Epidermal melanocyte (primary cell): ENCODE measurements at regions not wholly inside any gene's neighbourhood (a gene's known extent, or its start where the extent isn't known, plus 50 kb on each side); places are given as distances from the start of the nearest gene placed in this dataset.

Source experiments
- DNase-seq: peaks from one replicate; pipeline ENCODE4 v3.0.0; 2011; ENCODE audit warnings: low spot score; ENCODE audit not compliant: insufficient read length

DNA sequence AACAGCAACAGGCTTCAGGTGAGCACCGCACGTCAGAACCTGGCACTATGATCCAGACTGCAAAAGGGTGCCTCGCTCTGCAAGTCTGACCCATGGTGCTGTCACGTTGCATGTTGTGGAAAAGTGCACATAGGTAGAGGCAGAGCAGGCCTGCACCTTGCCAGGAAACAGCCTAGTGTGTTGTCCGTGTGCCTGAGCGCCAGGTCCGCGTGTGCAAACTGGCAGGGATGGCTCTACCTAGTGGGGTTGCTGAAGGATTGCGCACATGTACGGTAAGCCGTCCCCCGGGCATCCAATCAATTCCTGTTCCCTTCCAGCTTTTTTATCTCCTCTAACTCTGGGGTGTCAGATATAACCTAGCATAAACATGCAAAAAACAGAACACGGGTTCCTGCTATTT lies 219.5 kb downstream of the NXNL2 start:
- DNase-seq: no peak

DNA sequence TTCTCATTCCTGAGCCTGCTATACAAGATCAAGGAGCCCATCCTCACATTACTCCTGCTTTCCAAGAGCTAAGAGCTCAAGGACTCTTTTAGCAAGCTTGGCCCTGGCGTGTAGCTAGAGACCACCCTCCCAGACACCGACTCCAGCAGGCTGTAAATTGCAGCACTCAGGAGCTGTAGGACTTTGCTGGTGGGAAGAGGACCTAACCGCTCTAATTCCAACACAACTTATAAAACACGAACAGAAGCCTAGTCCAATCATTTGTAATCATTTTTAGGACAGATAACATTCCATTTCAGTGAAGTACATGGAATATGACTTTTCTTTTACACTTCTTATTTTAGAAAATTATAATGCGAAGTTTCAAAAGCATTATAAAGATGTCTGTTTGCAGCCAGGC lies 219.9 kb downstream of the NXNL2 start:
- no peak for DNase-seq

DNA sequence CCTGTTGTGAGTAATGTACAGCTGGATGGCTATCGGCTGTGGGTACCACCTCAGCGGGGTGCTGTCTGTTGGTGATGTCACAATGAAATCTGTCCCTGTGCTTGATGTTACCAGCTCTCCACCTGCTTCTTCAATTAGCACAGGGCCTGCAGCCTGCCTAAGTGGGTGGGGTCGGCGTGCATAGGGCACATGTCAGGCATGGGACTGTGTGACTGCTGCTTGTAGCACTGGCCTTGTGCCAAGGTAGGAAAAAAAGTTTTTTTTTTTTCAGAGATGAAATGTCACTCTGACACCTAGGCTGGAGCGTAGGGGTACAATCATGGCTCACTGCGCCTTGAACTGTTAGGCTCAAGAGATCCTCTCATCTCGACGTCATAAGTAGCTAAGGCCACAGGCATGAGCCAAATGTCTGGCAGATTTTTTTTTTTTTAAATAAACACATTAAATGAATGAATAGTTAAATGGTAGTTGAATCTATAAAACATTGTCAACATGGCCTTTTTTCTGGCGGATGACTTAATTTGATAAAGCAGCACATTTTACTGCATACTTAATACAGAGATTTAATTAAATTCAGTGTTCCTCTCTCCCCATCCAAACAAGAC lies 222.5 kb downstream of the NXNL2 start:
- DNase-seq: no peak

DNA sequence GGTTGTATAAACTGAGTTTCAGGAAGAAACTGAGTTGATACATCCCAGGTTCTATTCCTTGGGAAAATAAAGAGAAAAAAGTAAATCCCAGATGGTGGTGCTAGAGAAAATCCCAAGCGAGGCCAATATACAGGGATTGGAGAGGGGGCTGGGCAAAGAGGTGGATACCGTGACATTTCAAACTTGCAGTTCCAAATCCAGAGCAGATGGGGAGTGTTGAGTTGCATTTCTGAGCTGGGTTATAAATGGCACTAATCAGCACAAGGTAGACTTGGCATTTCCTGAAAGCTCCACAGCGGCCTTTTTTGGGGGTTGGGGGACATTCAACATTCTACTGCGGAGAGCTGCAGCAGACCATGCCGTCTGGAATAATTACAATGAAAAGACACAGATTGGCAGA lies 224.4 kb downstream of the NXNL2 start:
- no peak for DNase-seq

DNA sequence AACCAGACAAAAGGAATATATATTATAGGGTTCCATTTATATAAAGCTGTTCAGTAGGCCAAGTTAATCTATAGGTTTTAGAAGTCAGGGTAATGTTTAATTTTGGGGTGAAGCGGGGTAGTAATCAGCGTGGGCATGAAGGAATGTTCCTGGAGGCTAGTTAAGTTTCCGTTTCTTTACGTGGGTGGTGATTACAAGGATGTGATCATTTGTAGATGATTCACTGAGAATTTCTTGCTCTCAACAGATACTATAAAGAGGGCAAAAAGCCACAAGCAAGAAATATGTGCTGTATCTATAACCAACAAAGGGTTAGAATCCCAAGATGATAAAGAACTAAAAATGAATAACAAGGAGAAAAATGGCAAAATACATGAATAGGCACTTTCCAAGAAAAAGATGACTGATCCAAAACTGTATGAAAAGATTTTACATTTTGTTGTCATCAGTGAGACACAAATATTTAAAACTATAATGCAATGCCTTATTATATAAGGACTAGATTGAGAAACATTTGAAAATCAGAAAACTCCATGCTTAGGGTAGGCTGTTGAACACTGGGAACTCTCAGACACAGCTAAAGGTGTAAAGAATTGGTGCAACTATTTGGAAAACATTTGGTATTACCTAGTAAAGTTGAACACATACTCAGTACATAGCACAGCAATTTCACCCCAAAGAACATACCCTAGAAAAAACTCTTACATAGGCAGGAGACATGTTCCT lies 224.3 kb upstream of the S1PR3 start:
- no peak for DNase-seq

DNA sequence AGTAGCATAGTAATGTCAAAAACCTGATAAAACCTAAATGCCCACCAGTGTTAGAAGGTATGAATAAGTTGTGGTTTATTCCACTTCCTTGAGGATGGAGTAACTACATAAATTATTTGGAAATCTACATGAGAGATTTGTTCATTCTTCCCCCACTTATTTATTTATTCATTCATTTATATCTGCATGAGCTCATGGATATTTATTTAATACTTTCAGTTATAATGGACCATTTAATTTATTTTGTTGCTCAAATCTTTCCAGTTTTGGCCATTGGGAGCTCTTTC lies 223.8 kb upstream of the S1PR3 start:
- DNase-seq: no peak

GRCh38 chr9:88772575-88772974 lies 218.7 kb upstream of the S1PR3 start:
- no peak for DNase-seq

DNA sequence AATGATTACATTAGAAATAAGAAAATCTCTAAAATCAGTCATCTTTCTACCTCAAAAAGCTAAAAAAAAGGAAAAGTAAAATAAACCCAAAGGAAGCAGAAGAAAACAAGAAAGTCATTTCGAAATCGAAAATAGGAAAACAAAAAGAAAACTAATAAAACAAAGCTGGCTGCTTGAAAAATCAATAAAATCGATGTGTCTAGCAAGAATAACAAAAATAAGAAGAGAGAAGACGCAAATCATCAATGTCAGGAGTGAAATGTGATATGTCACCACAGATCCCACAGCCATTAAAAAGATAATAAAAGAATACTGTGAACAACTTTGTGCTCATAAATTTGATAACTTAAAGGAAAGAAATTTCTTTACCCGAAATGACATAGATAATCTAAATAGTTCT lies 218.1 kb upstream of the S1PR3 start:
- DNase-seq: no peak

DNA sequence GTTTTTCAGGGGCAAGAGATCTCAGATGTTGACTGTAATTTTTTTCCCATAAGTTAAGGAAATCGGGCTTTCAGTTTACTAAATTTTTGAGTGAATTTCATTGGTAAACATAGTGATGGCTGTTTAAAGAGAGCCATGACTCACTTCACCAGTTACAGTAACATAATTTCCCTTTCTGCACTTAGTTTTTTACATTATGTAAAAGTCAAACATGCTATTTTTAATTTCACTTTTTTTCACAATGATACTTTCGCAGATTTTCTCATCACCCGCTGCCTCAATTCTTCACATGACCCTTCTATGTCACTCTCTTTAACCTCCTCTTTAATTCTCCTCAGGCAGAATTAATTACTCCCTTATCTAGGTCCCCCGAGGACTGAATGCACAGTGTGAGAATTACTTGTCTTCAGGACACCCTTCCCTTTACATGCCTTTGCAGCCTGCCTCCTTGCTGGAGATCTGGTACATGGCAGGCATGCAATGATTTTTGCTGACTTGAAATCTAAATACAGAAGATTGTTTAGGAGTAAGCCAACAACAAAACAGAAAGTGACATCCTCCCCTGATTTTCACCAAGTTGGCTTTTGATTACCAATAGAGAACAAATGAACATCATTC lies 217.5 kb upstream of the S1PR3 start:
- no peak for DNase-seq

- DNase-seq: no peak
Observed at GRCh38 chr9:88775037-88775471, 216.2 kb upstream of the S1PR3 start.

- DNase-seq: no peak
Observed at GRCh38 chr9:88775559-88775958, 215.7 kb upstream of the S1PR3 start.

GRCh38 chr9:88775966-88776365 lies 215.3 kb upstream of the S1PR3 start:
- no peak for DNase-seq

- DNase-seq: no peak
Observed at GRCh38 chr9:88776717-88777497, 214.4 kb upstream of the S1PR3 start.

DNA sequence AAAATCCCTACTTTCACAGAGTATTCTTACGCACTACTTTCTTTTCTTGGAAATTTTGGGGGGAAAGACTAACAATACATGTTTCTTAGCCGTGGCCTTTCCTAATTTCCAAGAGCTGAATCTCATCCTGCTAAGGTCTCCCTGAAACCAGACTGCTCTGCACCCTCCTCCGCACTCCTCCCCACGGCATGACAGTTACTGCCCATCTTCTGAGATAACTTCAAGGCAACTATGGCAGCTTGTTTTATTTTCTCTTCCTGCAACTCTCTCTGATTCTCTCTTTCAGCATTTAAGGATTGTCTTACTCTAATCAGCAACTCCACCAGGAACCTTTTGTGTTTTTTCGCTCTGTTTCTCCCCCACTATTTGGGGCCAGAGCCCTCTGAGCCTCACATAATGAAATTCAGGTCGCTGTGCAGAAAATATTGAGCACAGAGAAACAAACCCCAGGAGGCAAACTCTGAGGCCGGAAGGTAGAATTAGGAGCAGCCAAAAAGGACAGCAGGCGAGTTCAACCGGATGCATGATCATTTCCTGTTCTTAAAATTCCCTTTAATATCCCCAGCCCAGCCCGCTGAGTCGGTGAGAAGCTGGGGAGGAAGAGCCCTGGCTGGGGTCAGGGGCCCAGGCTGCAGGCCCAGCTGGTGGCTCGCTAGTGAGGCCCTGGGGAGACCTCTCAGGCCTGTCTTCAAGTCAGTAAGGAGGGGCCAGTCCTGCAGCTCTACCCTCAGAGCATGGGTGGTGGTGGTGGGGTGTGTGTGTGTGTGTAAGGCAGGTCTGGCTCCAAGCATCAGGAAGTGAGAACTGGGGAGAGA lies 213.6 kb upstream of the S1PR3 start:
- no peak for DNase-seq

DNA sequence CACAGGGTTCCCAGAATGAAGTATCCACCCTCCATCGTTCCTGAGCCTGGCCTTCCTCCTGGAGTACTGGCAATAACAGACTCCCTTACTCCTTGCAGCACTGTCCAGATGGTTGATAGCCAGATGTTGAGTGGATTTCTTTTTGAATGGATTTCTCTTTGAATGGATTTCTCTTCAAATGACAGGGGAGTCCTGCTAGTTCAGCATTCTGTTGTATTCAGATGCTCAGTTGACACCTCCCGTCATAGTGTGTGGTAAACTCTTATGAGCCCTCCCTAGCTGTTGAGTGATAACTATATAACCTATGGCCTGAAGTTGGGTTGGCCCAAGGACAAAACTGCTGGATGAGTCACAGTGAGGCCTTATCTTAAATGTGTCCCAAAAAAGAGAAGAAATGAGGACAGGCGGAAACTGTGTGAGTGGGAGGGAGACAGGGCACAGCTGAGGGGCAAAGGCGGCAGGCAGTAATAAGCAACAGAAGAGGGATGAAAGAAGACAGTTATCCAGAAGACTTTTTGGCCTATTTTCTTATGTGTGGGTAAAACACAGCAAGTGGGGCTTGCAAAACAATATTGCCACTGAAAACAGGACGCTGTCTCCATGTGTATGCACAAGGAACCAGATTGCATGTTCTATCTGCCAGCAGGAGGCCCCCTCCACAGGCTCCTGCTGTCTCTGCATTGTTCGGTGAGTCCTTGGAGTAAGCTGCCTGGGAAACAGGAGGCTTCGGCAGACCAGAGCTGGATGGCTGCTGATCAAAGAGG lies 209.5 kb upstream of the S1PR3 start:
- DNase-seq: no peak

DNA sequence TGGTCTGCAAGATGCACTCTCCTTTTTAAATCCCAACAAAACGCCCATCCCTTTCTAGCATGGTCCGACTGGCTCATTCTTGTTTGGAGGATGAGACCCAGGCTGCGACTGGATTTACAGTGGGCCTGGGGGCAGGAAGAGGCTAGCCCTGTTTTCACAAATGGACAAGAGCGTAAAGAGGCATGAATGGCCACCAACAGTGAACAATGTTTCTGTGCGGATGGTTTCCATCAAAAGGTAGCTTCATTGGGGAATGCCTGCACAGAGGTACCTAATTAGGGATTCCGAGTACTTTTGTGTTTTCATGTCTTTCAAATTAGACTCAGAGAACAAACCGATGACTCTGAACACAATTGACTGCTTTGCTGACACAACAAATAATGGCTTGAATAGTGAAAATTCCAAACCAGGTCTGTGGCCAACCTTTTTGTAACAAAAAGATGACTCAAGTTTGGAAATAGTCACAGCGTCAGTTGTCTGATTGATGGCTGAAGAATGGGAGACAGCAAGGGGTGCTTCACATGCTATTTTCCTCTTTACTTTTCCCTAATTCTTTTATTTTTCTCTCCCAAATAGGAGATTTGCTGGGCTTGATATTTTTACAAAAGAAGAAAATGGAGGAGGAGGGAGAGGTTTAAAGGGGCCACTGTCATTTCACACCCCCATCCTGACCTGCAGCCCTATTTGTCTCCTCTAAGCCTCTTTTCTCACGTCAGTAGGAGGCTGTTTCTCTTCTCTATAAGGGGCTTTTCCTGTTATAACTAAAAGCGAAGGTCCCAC lies 208.1 kb upstream of the S1PR3 start:
- no peak for DNase-seq

DNA sequence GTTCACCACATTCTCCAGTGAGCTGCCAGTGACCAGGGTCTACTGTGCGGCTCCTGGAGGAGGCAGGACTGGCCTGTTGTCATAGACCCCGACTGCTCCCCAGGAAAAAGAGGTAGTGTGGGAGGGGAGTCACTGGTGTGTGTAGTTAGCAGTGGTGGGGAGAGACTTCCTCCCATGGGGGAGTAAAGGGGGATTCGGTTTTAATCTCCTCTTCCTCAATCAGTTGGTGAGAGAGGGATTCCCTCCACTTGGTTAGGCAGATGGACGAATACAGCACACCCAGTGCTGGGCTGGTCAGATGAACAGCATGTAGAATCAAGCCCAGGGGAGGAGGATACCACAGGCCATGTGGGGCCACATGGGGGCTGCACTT lies 207.6 kb upstream of the S1PR3 start:
- no peak for DNase-seq

GRCh38 chr9:88784960-88785359 lies 206.3 kb upstream of the S1PR3 start:
- DNase-seq: no peak

DNA sequence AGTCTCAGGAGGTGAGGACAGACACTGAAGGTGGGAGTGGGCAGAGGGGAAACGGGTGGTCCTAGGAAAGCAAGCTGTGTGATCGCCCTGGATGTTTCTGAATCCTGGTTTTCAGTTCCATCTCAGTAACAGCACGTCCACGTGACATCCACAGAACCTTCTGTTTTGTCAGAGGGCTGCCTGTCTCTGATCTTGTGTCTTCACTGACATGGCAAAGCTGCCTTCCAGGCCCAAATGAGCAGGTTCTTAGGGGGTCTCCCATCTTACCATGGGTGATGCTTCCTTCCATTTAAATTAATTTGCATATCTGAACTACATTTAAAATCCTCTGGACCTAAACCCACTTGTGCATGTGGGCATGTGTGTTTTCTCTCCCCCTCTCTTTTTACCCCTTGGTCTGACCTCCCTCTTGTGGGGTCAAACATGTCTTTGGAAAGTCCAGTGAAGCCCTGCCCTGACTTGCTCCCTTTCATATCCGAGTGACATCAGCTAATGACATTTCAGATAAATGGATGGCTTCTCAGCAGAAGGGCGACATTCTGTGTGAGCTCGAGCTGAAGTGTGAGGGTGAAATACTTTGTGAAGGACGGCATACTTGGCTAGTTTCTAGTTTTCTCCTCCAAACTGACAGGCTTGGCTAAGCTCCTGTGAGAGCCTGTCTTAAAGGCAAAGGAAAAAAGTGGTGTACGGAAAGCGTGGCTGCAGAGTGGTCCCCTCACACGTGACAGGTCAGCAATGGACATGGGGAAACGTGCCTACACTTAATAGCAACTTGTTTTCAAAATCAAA lies 204.8 kb upstream of the S1PR3 start:
- no peak for DNase-seq
